HG03159 (cell line): ENCODE measurements at regions not wholly inside any gene's neighbourhood (a gene's known extent, or its start where the extent isn't known, plus 50 kb on each side); places are given as distances from the start of the nearest gene placed in this dataset.

Experiments
- ATAC-seq: cut with Tn5 transposase; IDR thresholded peaks from one replicate; pipeline ENCODE4 v1.9.1; 2021; ENCODE audit warnings: mild to moderate bottlenecking, moderate library complexity; ENCODE audit not compliant: unreplicated experiment

DNA sequence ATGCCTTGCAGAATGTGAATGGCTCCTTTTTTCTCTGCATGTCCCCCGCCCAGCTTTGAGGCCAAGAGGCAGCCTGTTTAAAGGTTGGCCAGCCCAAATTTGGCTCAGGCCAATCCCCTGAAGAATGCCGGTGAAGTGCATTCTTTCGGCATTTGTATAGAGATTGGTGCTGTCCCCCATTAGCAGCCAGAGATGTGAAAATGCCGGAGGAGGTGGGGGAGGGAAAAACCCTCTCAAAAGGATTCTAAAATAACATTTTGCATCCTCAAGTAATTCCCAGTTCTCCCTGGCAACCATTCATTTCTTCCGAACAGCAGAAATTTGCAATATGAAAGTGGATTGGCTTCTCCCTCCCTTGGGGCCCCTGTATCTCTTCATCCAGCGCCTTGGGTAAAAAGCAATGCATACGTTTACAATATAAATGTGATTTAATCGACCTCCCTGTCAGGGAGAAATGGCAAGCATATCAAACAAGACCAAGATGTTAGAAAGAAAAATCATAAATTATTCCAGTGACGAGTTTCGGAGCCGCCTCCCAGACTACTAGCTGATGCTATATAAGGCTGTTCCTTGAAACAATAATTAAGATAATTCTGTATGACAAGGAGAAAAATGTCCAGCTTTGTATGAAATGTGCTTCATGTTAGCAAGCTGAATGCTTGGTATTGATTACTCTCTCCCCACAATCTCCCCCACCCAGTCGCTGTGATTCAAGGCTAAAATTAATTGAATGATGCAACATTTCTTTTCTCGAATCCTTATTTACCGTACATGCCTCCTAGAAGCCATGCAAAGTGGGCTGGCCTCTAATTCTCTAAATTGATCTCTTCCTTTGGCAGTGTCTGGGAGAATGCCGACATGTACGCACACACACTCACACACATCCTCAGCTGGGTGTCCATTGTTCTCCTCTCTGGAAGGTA lies 323.7 kb downstream of the RPS24 start:
- no peak for ATAC-seq

DNA sequence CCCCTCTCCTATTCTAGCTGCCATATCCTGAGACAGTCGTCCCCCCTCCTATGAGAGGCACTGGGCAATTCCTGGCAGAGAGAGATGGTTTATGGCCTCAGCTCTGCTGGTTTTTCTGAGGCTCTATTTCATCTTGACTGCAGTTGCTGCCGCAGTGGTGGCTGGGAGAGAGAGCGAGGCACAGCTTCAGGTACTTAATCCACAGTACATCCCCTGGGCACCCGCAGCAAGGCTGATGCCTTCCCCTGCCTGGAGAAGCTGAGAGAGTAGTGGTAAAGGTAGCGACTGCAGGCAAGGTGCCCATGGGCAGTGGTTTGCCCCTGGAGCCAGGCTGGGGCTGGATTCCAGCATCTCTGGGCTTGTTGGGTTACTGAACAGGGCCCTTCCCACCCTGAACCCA lies 324.7 kb downstream of the RPS24 start:
- ATAC-seq = no peak

DNA sequence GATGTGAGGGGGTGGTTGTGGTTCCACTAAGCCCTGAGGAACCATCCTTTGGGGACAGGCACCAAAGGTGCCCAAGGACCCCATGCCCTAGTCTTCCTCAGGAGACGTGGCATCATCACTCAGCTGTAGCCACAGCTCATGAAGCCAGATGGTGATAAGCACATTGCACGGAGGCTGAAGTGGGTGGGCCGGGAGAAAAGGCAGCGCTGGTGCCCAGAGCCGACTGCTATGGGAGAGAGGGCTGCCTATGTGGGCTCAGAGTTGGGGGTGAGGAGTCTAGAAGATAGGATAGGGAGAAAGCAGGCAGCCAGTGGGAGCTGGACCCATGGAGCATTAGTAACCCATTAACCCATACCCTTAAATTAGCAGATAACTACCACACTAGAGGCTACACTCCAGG lies 325.3 kb downstream of the RPS24 start:
- no peak for ATAC-seq

DNA sequence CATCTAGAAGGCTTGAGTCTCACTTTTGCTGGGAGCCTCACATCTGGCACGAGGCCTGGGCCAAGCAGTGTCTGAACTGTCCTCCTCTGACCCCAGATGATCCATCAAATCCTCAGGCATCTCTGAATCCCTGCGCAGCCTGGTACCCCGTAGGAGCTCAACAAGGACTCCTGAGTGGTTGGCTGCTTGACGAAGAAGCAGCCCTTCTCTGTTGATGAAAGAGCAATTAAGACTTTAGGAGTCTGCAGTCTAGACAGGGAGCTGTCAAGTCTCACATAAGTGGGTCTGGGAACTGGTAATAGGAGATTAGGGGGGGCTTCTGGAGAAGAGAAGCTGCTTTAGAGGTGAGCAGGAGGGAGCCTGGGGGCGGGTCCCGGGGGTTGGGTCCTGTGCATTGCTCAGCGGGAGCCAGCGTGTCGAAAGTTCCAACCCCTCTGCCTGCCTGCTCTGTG lies 326.0 kb downstream of the RPS24 start:
- no peak for ATAC-seq

DNA sequence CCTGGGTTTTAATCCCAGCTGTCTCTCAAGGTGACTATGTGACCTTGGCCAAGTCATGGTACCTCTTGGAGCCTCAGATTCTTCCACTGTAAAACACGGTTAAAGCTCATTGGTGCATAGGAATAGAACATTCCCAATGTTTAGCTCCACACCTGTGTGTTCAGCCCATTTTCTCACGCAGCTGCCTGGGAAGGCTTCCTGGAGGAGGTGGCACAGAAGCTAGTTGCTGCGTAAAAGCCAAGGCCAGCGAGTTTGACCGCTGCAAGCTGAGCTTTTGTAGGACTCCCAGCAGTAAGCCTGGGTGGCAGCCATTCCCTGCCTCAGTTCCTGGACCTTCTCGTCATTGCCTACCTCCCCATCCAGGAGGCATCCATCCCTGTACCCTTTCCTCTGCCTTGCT lies 326.6 kb downstream of the RPS24 start:
- no peak for ATAC-seq

DNA sequence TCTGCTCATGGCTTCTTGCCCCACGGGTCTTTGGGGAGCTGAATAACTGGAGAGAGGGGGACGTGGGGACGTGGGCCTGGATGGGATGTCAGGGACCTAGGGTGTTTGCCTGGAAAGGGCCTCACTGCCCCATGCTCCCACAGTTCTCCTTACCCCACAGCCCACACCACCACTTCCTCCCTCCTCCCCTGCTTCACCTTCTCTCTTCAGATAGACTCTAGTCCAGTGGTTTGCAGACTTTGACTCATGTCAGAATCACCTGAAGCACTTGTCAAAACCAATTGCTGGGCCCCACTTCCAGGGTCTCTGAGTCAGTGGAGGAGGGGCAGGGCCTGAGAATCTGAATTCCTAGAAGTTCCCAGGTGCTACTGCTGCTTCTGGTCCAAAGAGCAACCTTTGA lies 327.4 kb downstream of the RPS24 start:
- ATAC-seq = no peak

DNA sequence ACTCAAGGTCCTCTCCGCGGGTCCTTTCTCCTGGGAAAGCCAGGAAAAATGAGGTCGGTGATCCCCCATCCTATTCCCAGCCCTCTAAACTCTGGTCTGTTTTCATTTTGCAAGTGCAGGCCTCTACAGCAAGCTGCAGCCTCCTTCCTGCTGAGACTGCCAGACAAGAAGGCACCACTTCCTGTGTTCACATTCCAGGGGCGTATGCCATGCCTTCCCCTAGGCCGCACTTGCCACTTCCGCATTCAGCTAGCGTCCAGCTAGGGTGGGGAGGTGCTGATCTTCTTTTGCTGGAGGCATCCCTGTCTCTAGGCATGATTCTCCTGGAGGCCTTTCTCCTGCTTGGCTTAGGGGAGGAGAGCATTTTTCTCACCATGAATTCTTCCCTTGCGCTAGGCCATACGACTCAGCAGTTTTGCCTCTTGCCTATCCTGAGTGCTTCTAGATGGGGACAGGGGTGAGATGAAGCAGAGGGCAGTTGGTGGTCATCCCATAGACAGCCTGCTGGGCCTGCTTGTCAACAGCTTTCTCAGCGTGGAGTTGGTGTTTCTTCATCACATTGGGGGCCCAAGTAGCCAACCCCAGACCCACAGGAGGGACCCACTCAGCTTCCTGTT lies 328.9 kb downstream of the RPS24 start:
- no peak for ATAC-seq

DNA sequence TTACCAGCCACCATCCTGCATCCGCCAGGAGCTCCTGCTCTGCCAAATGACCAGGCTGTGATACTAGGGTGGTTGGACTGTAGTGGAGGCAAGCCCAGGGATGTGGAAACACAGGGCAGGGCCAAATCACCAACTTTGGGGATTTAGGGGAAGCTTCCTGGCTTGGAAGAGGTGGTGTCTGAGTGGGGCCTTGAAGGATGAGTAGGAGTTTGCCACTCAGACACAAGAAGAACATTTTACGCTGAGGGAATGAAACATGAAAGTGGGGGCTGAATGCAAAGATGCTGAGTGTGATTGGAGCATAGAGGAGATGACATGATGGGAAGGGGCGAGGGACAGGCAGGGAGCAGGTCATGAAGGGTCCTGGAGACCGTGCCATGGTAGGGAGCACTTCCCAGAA lies 329.5 kb downstream of the RPS24 start:
- no peak for ATAC-seq

DNA sequence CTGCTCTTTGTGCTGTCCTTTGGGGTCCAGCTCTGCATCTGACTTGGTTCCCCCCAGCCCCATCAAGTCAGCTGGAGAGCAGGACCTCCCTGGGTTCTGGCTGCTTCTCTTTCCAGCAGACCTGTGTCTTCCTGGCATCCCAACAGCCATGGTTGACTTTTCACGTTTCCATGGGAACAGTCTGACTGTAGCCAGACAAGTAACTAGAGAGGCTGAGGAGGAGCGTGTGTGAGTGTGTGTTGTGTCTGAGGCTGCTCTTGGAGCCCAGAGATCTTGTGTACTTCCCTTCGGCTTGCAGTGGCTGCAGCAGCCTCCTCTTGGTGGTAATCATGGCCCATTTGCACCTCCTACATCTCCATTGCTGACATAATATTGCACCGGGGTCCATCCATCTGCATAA lies 332.0 kb downstream of the RPS24 start:
- no peak for ATAC-seq

DNA sequence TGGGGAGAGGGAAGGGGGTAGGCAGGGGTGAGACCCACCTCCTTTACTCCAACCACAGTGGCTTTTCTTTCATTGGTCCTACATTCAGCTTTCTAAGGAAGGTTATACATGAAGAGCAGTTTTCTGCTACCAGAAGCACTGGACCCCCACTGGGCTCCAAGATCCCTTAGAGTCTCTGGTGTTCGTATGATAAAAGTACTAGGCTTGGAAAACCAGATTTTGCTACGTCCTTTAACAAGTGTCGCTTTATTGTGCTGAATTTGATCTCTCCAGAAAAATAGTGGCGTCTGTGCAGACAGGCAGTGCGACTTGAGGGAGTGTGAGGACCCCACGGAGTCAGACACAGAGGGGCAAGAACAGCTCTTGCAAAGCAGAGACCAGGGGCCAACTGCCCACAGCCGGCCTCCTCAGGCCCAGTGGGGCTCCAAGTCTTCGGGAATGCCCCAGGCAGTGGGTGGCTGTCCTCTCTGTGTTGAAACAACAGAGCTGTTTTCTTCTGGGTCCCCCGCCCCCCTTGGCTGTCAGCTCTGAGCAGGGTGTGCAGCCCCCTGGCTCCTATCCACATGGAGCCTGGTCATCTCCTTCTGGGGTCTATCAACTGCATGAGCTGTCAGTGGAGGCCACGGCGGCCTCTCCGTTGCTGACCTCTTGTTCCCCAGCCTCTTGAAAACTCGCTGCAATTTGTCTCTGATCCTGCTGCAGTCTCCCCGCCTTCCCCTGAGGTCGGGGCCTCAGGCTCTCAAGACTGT lies 333.2 kb downstream of the RPS24 start:
- ATAC-seq = no peak

DNA sequence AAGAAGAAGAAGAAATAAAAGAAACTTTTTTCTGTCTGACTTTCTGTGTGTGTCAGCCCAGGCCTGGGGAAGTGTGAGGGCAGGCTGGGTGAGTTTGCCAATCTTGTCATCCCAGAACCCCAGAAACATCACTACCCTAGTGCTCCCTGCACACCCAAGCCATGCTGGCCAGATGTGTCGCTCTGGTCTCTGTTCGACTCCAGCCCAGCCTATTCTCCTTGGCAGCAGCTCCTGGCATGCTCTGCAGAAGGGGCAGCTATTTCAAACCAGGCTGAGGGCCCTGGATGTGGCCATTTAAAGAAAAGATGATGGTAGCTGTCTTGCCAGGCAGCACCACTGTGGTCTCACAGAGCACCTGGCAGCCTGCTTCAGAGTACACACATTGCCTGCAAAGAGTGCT lies 334.1 kb downstream of the RPS24 start:
- ATAC-seq = no peak

DNA sequence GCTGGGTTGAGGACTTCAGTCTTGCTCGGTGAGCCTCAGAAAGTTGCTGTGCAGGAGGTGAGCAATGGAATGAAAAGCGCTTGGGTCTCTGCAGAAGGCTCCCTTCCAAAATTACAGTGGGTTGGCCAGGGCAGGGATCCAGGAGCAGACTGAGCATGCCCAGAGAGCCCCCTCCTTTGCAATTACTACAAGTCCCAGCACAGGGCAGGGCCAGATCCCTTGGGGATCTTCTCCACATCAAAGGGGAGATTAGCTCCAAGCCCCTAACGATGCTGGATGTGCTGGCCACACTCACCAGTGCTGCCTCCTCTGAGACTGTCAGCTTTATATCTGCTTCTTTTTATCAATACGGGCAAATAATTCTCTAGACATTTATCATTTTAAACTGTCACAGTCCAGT lies 337.5 kb downstream of the RPS24 start:
- no peak for ATAC-seq

DNA sequence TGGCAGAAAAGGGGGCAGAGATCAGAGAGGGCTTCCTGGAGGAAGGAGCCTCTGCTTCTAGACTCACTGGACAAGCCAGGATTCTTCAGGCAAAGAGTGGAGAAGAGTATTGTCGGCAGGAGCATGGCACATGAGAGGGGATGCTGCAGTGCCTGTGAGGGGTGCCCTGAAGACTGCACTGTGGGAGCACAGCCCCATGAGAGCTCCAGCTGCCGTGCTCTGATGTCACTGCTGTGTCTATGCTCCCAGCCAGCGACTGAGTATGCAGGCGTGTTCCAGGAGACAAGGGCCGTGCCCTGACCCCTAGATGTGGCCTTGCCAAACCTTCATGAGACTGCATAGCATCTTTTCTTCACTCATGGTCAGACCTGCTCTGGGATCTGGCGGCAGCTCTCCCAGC lies 339.1 kb downstream of the RPS24 start:
- no peak for ATAC-seq

DNA sequence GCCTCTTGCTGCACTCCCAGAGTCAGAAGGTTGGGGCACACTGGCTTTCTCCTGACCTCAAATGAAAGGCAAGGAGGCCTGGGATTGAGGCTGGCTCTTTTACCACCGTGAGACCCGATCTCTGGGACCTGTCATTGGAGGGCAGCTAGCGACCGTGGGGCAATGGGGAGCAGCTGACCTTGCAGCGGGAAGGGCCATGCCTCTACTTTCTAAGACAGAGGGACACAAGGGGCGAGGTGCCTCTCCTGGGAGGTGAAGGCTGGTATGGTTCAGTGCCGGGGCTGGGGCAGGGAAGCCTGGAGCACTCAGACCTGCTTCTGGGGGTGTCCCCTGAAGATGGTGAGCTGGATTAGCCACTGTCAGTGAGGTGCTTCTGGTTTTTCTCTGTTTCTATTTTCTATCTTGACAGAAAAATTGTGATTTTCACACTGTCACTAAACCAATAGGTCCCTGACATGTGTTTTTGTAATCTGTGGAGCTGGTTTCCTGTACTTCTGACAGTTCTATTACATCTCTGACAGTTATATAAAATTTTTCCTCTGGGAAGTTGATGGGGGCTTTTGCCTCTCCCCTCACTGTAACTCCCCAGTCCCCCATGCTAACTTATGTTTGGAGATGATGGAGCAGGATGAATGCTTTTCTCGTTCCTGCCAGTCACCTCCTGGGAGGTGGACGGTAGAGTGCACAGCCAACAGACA lies 340.8 kb downstream of the RPS24 start:
- ATAC-seq = no peak

DNA sequence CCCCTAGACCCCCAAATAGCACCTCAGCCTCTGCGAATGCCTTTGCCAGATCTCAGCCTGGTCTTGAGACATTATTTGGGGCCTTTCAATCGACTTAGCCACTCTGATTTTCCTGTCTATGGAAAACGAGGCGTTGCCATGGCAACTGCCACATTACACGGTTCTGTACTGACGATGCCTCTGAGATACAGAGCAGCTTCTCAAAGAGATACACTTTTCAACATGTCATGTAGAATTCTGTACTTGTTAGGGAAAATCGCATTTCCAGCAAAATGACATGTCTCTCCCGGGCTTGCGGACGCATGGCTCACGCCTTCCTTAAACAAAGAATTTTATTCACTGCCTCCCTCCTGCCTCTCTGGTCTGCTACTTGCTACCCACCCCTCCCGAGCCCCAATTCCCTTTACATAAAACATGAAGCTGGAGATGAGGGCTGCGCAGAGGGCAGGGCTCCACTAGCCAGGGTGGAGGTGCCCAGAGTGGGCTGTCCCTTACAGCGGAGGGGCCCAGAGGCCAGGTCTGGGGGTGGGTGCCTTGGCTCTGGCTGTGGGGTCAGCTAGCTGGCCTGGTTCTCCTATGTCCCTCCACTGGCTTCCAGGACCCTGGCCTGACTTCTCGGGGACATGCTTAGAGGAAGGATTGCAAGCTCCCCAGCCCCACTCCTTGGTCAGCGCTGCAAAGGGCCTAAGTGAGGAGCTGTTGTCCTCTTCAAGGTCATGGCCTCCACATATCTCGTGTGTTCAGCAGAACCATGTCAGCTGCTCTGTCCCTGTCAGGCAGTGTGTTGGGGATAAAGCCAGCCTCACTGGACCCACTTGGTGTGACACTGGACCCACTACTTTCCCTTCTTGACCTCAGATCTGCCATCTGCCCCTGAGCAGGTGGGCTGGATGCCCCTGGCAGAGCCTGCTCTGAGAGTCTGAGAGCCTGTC lies 342.5 kb downstream of the RPS24 start:
- ATAC-seq = no peak

DNA sequence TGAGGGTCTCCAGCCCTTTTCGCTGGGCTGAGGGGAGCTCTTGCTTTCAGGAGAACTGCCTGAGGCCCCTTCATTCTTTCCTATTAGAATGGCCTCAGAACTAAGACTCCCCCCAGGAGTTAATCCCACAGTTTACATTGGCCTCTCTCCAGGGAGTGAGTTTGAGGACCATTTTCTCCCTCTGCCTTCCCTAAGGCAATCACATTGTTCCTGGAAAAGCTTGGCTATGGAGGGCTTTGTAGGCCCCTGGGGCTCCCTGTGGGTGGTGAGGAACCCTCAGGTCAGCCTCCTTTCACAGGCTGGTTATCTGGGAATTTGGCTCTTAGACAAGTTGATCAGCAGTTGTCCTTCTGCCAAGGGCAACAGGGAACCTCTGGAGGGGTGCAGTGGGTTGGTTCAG lies 343.7 kb downstream of the RPS24 start:
- ATAC-seq = no peak

DNA sequence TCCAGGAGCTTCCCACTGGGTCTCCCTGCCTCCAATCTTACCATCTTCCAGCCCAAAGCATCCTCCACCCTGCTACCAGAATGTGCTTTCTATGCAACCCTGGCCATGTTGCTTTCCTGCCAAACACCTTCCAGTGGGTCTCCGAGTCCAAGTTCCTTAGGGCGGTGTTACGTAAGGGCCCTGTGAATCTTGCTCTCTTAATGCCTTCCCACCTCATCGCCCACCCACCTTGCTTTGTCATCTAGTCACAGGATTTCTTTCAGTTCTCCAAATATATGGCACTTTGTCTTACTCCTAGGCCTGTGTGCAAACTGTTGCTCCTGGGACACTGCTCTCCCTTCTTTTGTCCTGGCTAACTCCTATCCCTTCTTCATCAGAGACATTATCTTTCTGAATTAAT lies 344.5 kb downstream of the RPS24 start:
- no peak for ATAC-seq

DNA sequence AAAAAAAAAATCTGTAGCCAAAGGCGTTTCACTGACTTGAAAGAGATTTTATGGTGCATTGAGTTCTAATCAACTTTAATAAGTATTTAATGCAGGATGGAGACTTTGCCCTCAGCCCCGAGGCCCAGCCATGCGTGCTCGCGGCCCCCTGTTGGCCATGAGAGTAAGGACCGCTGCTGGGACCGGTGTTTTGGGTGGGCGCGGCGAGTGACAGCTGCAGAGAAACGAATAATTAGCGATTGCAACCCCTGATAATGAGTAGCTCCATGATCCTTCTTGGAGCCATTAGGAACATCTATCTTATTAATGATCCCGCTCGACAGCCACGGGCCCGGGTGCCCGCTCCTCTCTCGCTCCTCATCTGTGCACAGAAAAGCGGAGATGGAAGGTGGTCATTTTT lies 347.4 kb downstream of the RPS24 start:
- ATAC-seq = no peak

DNA sequence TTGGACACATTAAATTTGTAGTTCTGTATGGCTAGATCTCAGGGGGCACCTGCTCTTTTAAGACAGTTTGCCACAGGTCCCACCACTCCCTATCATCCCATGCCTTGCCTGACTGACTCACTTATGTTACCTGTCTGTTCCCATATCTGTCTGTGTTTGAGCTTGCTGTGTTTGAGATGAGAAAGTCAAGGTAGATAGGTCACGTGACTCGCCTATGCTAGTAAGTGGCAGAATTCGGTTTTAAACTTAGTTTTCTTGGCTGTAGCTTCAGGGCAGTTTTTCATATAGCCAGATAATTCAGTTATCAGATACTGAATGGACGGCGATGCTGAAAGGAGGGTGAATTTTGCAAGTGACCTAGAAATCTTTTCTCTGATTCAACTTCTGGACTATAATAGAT lies 348.4 kb downstream of the RPS24 start:
- ATAC-seq = no peak

DNA sequence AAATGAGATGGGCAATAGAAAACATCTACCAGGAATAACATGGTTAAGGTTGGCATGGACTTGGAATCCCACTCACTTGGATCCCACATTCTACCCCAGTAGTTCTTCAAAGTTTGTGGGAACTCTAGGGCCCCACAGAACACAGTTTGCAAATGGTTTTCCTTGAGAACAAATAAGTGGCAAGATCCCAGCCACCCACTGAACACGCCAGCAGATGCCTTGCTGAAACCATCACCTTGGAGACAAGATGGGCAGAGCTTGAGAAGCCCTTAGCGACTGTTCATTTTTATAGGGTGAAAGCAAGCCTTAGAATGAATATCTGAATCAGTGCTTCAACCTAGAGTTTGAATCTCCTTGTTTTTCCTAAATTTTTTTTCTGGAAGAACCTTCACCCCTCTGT lies 349.1 kb downstream of the RPS24 start:
- no peak for ATAC-seq
